ENCODE measurements at regions not wholly inside any gene's neighbourhood (a gene's known extent, or its start where the extent isn't known, plus 50 kb on each side); places are given as distances from the start of the nearest gene placed in this dataset.

DNA sequence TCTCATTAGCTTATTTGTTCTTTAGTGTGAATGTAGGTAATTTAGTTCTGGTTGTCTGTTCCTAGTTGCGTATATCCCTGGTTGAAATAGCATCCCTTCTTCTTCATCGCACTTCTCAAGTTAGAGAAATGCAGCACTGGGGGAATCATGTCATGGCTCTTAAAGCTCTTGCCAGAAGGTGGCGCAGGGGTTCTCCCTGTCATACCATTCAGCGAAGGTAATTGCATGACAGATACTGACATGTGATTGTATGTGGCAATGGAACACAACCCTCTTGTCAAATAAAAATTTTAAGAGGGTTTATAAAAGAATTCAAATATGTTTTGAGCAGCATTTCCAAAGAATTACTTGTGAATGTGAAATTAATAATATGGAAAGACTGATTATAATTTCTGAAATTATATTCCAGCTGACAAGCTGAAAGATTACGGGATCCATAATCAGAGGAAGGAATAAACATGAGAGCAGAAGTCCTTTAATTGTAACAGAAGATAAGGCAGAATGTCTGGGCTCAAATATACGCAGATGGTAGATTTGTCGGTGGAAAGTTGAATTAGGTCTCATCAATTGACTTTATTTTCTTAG lies 411.7 kb downstream of the DSEL start:
- TF ChIP-seq, protein P1, sequence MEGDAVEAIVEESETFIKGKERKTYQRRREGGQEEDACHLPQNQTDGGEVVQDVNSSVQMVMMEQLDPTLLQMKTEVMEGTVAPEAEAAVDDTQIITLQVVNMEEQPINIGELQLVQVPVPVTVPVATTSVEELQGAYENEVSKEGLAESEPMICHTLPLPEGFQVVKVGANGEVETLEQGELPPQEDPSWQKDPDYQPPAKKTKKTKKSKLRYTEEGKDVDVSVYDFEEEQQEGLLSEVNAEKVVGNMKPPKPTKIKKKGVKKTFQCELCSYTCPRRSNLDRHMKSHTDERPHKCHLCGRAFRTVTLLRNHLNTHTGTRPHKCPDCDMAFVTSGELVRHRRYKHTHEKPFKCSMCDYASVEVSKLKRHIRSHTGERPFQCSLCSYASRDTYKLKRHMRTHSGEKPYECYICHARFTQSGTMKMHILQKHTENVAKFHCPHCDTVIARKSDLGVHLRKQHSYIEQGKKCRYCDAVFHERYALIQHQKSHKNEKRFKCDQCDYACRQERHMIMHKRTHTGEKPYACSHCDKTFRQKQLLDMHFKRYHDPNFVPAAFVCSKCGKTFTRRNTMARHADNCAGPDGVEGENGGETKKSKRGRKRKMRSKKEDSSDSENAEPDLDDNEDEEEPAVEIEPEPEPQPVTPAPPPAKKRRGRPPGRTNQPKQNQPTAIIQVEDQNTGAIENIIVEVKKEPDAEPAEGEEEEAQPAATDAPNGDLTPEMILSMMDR (IDR thresholded peaks at IDR 0.05) = peak; percentile 95
- no peak for TF ChIP-seq ZFX (IDR thresholded peaks at IDR 0.05; ENCODE audit: borderline replicate concordance)

Data from 22Rv1 (cell line).